ENCODE measurements at regions not wholly inside any gene's neighbourhood (a gene's known extent, or its start where the extent isn't known, plus 50 kb on each side); places are given as distances from the start of the nearest gene placed in this dataset.
A peak's percentile ranks its signal among the peaks of the same experiment; 100 is the strongest.

DNA sequence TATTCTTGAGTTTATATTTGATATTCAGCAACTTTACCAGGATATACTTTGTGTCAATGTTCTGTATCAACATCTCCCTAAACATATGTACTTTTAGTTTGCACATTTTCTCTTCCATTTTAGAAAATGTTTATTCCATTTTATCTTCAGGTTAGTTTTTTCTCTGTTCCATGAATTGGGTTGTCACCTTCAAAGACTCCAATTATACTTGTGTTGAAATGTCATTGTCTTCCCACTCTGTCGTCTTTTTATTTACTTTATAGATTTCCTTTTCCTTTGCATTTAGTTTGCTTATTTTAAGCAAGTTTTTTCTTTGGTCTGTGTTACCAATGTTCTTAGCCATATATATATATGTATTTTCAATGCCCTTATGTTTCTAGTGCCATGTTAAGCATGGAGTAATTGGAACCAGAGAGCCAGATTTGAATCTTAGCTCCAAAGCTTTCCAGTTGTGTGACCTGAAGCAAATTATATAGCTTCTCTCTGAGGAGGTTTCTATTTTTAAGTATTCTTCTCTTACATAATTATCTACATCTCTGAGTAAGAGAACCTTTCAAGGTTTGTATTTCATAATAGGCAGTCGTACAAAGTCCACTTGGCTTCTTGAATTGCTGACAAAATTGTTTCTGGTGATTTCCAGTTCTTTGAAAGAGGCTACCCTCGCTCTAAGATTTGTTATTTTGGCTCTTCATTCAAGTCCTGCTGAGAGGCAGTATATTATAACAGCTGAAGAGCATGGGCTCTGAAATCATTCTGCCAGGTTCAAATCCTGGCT, 85.8 kb upstream of the DYRK2 start:
- DNase-seq (ENCODE audit: extremely low spot score, insufficient read length, low read depth) = no peak
- no peak for FAIRE-seq

GRCh38 chr12:67568055-67568454, 80.5 kb upstream of the DYRK2 start:
- no peak for FAIRE-seq
- DNase-seq (ENCODE audit: extremely low spot score, insufficient read length, low read depth) = no peak

DNA sequence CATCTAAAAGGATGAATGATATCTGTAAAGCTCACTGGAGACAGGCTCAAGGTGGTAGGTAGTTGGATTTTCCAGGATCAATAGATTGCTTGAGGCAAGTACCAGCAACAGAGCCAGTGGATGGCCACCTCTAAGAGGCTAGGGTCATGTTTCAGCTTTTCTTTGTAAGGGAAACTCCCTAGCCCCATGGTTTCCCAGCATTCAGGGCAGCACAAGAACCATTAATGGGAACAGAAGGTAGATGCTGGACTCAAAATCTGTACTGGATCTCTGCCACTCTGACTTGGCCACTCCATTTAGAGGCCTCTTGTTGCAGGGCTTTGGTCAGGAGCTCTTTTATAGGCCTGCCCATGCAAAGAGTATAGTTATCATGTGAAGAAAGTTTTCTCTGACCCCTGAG, 76.1 kb upstream of the DYRK2 start:
- no peak for DNase-seq (ENCODE audit: extremely low spot score, insufficient read length, low read depth)

DNA sequence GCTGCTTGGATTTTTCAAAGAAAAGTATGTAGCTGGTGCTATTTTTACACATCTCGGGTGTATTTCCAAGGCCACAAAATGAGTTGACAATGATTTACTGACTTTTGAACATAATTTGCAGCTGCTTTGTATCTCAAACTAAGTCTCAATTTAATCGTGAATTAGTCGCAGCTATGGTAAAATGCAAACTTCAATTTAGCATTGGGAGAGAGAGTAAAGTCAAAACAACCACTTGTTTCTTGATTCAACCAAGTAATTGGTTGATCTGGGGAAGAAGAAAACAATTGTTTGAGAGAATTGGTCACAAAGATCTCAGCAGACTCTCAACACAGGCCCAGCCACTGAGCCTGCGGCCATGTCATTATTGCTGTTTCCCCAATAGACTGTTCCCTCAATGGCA, 75.0 kb upstream of the DYRK2 start:
- FAIRE-seq (no peak), DNase-seq (ENCODE audit: extremely low spot score, insufficient read length, low read depth) (no peak)

More for the DNA sequence above, 76.1 kb upstream of the DYRK2 start:
- FAIRE-seq = no peak

DNA sequence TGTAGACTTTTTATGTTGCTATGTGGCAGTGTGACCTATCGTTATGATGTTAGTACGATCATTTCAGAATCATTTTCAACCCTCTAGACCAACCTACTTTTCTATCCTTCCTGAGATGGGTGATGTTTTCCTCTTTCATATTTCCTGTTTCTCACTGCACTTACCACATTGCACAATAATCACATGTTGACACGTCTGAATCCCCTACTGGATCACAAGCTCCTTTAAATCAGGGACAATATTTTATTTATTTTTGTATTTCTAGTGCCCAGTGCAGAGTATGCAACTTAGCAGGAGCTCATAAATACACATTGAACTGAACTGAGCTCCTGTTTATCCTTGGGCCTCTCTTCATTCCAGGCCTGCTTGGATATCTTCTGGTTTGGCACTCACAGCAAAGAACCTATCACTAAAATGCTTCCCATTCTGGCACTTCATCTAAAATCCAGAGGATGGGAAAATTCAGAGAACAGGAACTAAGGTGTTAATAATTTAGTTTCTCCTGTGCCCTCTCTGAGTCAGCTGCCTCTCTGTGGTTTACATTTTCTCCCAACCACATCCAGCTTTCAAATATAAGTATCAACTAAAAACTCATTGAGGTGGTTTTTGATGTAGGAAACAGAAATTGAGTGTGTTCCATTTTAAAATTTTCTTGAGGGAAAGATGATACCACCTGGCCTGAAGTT, 69.4 kb upstream of the DYRK2 start:
- FAIRE-seq (no peak), DNase-seq (ENCODE audit: extremely low spot score, insufficient read length, low read depth) (no peak)

DNA sequence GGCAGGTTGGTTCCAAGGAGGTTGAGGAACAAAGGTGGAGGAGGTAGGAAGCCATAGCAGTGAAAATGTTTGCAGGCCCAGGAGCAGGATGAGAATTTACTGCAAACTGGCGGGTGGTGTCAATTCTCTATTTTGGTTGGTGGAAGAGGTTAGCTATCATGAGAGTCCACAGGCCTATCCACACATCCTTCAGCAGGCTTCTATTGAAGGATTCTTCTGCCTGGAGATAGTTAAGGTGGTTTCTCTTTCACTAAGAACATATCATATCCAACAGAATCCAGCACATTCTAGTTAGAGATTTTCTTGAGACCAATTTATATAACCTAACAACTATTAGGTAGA, 68.9 kb upstream of the DYRK2 start:
- no peak for FAIRE-seq
- no peak for DNase-seq (ENCODE audit: extremely low spot score, insufficient read length, low read depth)

- no peak for FAIRE-seq
- DNase-seq (ENCODE audit: extremely low spot score, insufficient read length, low read depth) = no peak
Observed at GRCh38 chr12:67582238-67582834, 66.2 kb upstream of the DYRK2 start.

DNA sequence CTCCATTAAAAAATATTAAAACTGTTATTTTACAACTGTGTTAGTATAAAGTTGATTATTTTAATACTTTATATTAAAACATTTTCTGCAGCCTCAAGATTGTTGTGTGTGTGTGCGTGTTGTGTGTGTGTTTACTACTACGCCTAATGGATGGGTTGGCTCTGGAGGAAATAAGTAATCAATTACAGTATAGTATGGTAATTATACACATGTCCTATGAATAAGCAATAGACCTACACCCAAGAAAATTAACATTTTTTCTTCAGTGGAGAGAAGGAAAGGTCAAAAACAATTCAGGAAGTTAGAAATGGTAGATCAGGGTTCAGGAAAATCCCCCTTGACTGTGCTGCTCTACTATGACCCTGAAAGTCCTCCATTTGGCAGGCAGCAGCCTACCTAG, 65.7 kb upstream of the DYRK2 start:
- DNase-seq (ENCODE audit: extremely low spot score, insufficient read length, low read depth) (no peak), FAIRE-seq (no peak)

GRCh38 chr12:67586951-67587350, 61.6 kb upstream of the DYRK2 start:
- DNase-seq (ENCODE audit: extremely low spot score, insufficient read length, low read depth) (no peak), FAIRE-seq (no peak)

GRCh38 chr12:67589078-67589477, 59.5 kb upstream of the DYRK2 start:
- no peak for FAIRE-seq

GRCh38 chr12:67590149-67590790, 58.3 kb upstream of the DYRK2 start:
- DNase-seq (ENCODE audit: extremely low spot score, insufficient read length, low read depth) = no peak

More at GRCh38 chr12:67589078-67589477, 59.5 kb upstream of the DYRK2 start:
- no peak for DNase-seq (ENCODE audit: extremely low spot score, insufficient read length, low read depth)

GRCh38 chr12:67592228-67593011, 56.1 kb upstream of the DYRK2 start:
- no peak for DNase-seq (ENCODE audit: extremely low spot score, insufficient read length, low read depth)
- peak; percentile 78 for FAIRE-seq

More at GRCh38 chr12:67590149-67590790, 58.3 kb upstream of the DYRK2 start:
- FAIRE-seq = no peak

DNA sequence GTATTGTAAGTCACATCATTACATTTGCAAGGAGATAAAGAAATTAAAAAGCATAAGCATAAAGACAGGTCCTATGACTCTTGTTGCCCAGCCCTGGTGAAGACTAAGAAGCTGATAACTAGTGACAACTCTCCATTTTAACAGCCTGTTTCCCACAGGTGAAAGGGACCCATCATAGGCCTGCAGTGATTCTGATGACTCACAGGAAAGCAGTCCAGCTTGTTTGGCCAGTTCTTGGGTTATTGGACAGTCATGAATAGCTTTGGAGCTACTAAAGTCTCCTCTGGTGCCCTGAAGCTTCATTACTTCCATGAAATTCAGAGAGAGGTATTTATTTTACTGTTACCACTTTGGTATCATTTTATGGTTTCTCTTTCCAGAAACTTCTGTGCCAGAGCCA, 55.5 kb upstream of the DYRK2 start:
- DNase-seq (ENCODE audit: extremely low spot score, insufficient read length, low read depth) (no peak), FAIRE-seq (no peak)

- no peak for FAIRE-seq
- no peak for DNase-seq (ENCODE audit: extremely low spot score, insufficient read length, low read depth)
Observed at GRCh38 chr12:67593461-67594330, 54.8 kb upstream of the DYRK2 start.

DNA sequence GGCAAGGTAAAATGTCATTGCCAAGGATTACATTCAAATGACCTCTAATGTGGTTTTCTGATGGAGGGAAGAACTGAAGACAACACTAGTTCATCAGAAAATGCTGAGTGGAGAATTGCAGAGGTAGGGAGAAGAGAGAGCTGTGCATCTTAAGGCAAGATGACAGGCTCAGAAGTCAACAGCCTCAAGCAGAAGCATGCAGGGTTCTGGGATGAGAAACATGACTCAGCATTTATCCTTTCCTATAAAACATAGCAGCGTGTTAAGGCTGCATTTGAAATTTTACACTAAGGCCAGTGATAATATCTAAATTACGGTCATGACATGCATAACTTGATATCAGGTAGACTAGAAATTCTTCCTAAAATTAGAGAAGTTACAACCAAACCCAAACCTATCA, 53.7 kb upstream of the DYRK2 start:
- no peak for FAIRE-seq

DNA sequence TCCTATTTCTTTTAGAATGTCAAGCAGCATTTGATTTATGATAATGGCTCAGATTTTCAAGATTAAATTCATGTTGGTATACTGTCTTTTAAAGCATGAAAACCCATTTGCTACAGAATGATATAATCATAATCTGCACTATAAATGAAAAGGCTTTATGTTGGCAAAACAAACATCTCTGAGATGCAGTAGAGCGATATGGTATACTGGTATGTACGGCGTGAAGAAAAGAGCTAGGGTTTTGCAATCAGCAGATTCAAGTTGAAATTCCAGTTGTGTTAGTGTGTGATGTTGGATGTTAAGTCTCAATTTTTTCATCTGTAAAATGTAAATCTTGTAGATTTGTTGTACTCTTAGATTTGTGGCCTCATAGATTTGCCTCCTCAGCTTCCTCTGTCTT, 53.2 kb upstream of the DYRK2 start:
- DNase-seq (ENCODE audit: extremely low spot score, insufficient read length, low read depth) (no peak), FAIRE-seq (no peak)

More for the DNA sequence above, 53.7 kb upstream of the DYRK2 start:
- DNase-seq (ENCODE audit: extremely low spot score, insufficient read length, low read depth) = no peak

DNA sequence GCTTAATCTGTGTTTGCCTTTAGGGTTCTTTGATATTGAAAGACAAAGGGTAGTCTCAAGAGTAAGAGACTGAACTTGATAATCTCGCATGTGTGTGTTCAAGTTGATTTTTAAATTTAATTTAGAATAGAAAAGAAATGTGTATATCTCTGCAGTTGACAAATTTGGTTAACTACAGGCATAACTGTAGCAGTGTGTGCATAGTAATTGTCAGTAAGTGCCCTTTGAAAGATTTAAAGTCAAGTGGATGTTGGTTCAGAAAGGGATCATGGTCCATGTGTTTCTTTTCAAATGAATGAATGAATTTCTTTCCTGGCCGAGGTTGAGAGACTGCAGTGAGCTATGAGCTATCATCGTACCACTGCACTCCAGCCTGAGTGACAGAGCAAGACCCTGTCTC, 49.9 kb upstream of the DYRK2 start:
- DNase-seq (ENCODE audit: extremely low spot score, insufficient read length, low read depth) (no peak), FAIRE-seq (no peak)
